ENCODE measurements at regions not wholly inside any gene's neighbourhood (a gene's known extent, or its start where the extent isn't known, plus 50 kb on each side); places are given as distances from the start of the nearest gene placed in this dataset.
"Not testable (repeated sequence)": the region's sequence is repeated elsewhere in the genome, so short reads cannot be mapped to it uniquely, and the experiment has no call there.

DNA sequence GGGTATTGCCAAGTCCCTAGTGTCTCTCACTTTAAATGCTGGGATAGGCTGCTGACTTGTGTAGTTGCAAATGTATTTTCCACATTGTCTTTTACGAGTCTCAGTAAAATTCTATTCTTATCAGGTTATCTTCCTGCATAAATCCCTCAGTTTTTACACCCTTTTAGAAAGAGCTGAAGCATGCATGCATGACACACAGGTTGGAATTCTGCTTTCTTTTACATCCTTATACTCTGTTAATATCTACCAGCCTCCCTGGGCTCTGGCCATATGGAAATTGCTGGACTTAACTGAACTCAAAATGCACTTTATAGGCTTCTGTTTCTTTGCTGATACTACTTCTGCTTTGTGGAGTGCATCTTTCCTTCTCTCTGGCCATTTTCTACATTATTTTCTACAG is 477.4 kb downstream of the FRK start:
- TF ChIP-seq, protein P1, sequence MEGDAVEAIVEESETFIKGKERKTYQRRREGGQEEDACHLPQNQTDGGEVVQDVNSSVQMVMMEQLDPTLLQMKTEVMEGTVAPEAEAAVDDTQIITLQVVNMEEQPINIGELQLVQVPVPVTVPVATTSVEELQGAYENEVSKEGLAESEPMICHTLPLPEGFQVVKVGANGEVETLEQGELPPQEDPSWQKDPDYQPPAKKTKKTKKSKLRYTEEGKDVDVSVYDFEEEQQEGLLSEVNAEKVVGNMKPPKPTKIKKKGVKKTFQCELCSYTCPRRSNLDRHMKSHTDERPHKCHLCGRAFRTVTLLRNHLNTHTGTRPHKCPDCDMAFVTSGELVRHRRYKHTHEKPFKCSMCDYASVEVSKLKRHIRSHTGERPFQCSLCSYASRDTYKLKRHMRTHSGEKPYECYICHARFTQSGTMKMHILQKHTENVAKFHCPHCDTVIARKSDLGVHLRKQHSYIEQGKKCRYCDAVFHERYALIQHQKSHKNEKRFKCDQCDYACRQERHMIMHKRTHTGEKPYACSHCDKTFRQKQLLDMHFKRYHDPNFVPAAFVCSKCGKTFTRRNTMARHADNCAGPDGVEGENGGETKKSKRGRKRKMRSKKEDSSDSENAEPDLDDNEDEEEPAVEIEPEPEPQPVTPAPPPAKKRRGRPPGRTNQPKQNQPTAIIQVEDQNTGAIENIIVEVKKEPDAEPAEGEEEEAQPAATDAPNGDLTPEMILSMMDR (IDR thresholded peaks at IDR 0.05; ENCODE audit: insufficient read depth, low read depth, low read length, missing control alignments): no peak
- DNase-seq (ENCODE audit: low read depth): no peak
- no peak overlapping the region for H3K4me3 ChIP-seq (ENCODE audit: low read length)

DNA sequence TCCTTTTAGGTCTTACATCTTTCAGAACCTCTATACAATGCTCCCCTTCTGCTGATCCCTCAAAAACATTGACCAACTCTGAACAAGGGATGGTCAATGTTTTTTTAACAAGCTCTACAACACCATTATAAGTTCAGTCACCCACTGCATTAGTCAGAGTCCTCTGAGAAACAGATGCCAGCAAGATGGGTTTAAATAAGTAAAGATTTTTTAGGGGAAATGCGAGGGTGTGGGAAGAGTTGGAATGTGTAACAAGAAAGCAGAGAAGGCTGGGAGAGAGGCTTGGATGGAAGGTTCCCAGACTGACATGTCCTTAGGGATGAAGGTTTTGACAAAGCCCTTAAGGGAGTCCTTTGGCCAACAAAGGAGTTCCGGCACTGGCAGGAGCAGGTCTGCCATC is 478.3 kb downstream of the FRK start:
- no peak for DNase-seq (ENCODE audit: low read depth)
- no peak overlapping the region for H3K4me3 ChIP-seq (ENCODE audit: low read length)
- TF ChIP-seq, protein P1 (IDR thresholded peaks at IDR 0.05; ENCODE audit: insufficient read depth, low read depth, low read length, missing control alignments): no peak

DNA sequence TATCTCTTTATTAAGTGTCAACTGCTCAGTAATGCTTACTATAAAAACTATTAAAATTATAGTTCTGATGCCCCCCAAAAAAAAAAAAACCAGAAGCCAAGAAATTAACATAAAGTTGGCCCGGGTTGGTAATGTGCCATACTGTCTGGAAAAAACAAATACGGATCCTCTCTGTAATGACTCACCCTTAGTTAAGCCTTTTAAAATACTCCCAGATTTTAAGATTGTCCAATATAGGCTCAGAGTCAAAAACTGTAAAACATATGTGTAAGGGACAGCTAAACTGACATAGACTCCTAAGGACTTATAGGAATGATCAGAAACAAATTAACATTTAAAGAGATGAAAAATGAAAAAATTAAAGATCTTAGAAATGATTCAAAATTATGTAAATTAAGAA is 481.1 kb downstream of the FRK start:
- not testable (repeated sequence) for DNase-seq (ENCODE audit: low read depth); H3K4me3 ChIP-seq (ENCODE audit: low read length)

DNA sequence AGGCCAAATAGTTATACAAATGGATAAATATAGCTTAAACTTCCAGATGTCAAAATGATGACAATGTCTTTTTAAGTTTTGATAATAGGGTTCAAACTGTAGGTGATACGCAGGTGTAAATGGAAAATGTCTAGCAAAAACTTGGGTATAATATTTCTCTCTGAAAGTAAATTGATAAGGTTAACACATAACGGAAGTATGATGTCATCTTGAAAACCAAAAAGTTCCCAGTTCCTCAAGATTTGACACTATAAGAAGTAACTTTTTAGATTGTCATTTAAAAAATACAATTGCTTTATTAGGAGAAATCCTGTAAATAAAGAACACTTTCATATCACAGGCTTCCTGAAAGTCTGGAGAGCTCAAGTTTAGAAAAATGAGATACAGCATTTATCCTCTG is 483.4 kb downstream of the FRK start:
- DNase-seq (ENCODE audit: low read depth): no peak
- H3K4me3 ChIP-seq (ENCODE audit: low read length): no peak overlapping the region
- TF ChIP-seq, protein P1 (IDR thresholded peaks at IDR 0.05; ENCODE audit: insufficient read depth, low read depth, low read length, missing control alignments): no peak

DNA sequence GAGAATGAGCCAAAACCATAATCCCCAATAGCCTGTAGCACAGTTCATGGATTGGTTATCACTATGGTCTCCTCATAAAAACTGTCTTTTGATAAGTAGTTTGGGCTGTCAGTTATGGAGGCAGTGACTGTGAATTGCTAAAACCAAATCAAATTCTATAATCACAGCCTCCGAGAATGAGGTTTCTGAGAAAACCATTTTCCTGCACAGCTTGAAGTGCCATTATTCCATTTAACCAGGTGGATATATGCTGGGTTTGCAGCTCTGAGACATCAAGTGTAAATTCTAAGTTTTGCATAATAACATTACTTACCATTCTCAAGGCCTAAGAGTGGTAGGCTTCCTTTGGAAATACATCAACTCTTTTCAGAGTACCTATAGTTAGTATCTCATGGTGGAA is 485.4 kb downstream of the FRK start:
- TF ChIP-seq, protein P1 (IDR thresholded peaks at IDR 0.05; ENCODE audit: insufficient read depth, low read depth, low read length, missing control alignments): no peak
- H3K4me3 ChIP-seq (ENCODE audit: low read length): no peak overlapping the region
- no peak for DNase-seq (ENCODE audit: low read depth)

- DNase-seq (ENCODE audit: low read depth): no peak
- H3K4me3 ChIP-seq (ENCODE audit: low read length): no peak overlapping the region
- TF ChIP-seq, protein P1 (IDR thresholded peaks at IDR 0.05; ENCODE audit: insufficient read depth, low read depth, low read length, missing control alignments): no peak
Measured at GRCh38 chr6:115573861-115574260, 486.8 kb downstream of the FRK start.

DNA sequence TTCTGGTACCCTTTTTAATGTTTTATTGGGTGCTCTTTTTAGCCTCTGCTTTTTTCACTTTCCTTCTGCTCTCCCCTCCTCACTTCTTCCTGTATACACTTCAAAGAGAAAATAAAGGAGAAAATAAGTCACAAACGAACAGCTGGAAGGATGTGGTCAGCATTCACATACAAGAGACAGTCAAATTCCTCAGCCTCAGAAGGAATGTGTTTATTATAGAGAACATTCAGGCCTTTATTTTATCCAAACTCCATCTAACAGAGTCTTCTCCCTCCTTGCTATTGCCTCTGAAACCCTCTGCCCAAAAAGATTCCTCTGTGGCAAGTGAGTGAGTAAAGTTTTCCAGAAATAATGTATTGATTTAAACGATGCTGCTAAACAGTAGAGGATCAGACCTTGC is 490.4 kb downstream of the FRK start:
- no peak overlapping the region for H3K4me3 ChIP-seq (ENCODE audit: low read length)
- no peak for DNase-seq (ENCODE audit: low read depth)
- TF ChIP-seq, protein P1 (IDR thresholded peaks at IDR 0.05; ENCODE audit: insufficient read depth, low read depth, low read length, missing control alignments): no peak

- no peak for DNase-seq (ENCODE audit: low read depth)
- H3K4me3 ChIP-seq (ENCODE audit: low read length): no peak overlapping the region
- TF ChIP-seq, protein P1 (IDR thresholded peaks at IDR 0.05; ENCODE audit: insufficient read depth, low read depth, low read length, missing control alignments): no peak
Measured at GRCh38 chr6:115554060-115554459, 506.6 kb downstream of the FRK start.
